Cardiac fibroblast (primary cell): ENCODE measurements at regions not wholly inside any gene's neighbourhood (a gene's known extent, or its start where the extent isn't known, plus 50 kb on each side); places are given as distances from the start of the nearest gene placed in this dataset.
"Not testable (repeated sequence)": the region's sequence is repeated elsewhere in the genome, so short reads cannot be mapped to it uniquely, and the experiment has no call there.

Experiments
- DNase-seq, 2 donors: peaks; one replicate each; pipeline versions ENCODE4 v3.0.0 to v3.0.0-alpha.2; 2010; ENCODE audit warnings: low read depth in 2 of 2
- H3K4me3 ChIP-seq, 2 donors: replicated peaks in 1 of 2; 1 replicate in 1 of 2; 2 replicates in 1 of 2; pipeline ENCODE4 v1.5.1; 2011; ENCODE audit warnings: low read depth in 2 of 2, low read length in 2 of 2, mild to moderate bottlenecking in 2 of 2, moderate library complexity in 1 of 2
- CTCF ChIP-seq: IDR thresholded peaks from one replicate; pipeline ENCODE4 v1.5.1; 2011; ENCODE audit warnings: low read depth, mild to moderate bottlenecking, low read length, inconsistent platforms

- DNase-seq: no peak
- H3K4me3 ChIP-seq: no peak overlapping the region
- TF ChIP-seq CTCF: no peak
These were observed 524.1 kb downstream of the TRIML1 start for GRCh38 chr4:188663369-188663768.

GRCh38 chr4:188665491-188666457 lies 526.5 kb downstream of the TRIML1 start:
- TF ChIP-seq CTCF: no peak
- H3K4me3 ChIP-seq: no peak overlapping the region
- no peak for DNase-seq

- not testable (repeated sequence) for DNase-seq, H3K4me3 ChIP-seq
These were observed 539.5 kb downstream of the TRIML1 start for GRCh38 chr4:188678691-188679090.

GRCh38 chr4:188680004-188680666 lies 540.9 kb downstream of the TRIML1 start:
- no peak for DNase-seq
- H3K4me3 ChIP-seq: no peak overlapping the region
- no peak for TF ChIP-seq CTCF

- no peak for TF ChIP-seq CTCF
- no peak overlapping the region for H3K4me3 ChIP-seq
- DNase-seq: no peak
These were observed 541.4 kb downstream of the TRIML1 start for GRCh38 chr4:188680667-188681063.

GRCh38 chr4:188682321-188682720 lies 543.1 kb downstream of the TRIML1 start:
- H3K4me3 ChIP-seq: no peak overlapping the region
- no peak for DNase-seq
- TF ChIP-seq CTCF: no peak

- no peak for DNase-seq
- H3K4me3 ChIP-seq: no peak overlapping the region
- no peak for TF ChIP-seq CTCF
These were observed 544.3 kb downstream of the TRIML1 start for GRCh38 chr4:188683571-188683970.
